ENCODE measurements at regions not wholly inside any gene's neighbourhood (a gene's known extent, or its start where the extent isn't known, plus 50 kb on each side); places are given as distances from the start of the nearest gene placed in this dataset.

GRCh38 chr15:69973102-69973714 is 124.5 kb downstream of the TLE3 start:
- TF ChIP-seq CTCF (conservative IDR thresholded peaks at IDR 0.05) (no peak), EZH2 (IDR thresholded peaks at IDR 0.05; ENCODE audit: low read depth) (no peak)

Data from PC-9 (cell line).